ENCODE measurements at regions not wholly inside any gene's neighbourhood (a gene's known extent, or its start where the extent isn't known, plus 50 kb on each side); places are given as distances from the start of the nearest gene placed in this dataset.
"Not testable (repeated sequence)": the region's sequence is repeated elsewhere in the genome, so short reads cannot be mapped to it uniquely, and the experiment has no call there.

GRCh38 chr6:78676069-78677007 lies 191.0 kb upstream of the IRAK1BP1 start:
- not testable (repeated sequence) for DNase-seq

GRCh38 chr6:78688668-78689067 lies 178.7 kb upstream of the IRAK1BP1 start:
- DNase-seq: no peak

GRCh38 chr6:78693835-78694234 lies 173.5 kb upstream of the IRAK1BP1 start:
- DNase-seq: no peak

GRCh38 chr6:78694628-78695027 lies 172.7 kb upstream of the IRAK1BP1 start:
- DNase-seq: not testable (repeated sequence)

- DNase-seq: no peak
Observed at GRCh38 chr6:78700991-78701390, 166.4 kb upstream of the IRAK1BP1 start.

GRCh38 chr6:78701407-78701806 lies 165.9 kb upstream of the IRAK1BP1 start:
- no peak for DNase-seq

- DNase-seq: no peak
Observed at GRCh38 chr6:78709021-78709420, 158.3 kb upstream of the IRAK1BP1 start.

- no peak for DNase-seq
Observed at GRCh38 chr6:78713564-78713963, 153.8 kb upstream of the IRAK1BP1 start.

- no peak for DNase-seq
Observed at GRCh38 chr6:78744144-78744543, 123.2 kb upstream of the IRAK1BP1 start.

GRCh38 chr6:78746457-78746856 lies 120.9 kb upstream of the IRAK1BP1 start:
- no peak for DNase-seq

- DNase-seq: no peak
Observed at GRCh38 chr6:78749326-78749725, 118.0 kb upstream of the IRAK1BP1 start.

GRCh38 chr6:78758297-78758798 lies 109.0 kb upstream of the IRAK1BP1 start:
- not testable (repeated sequence) for DNase-seq

GRCh38 chr6:78768271-78768670 lies 99.1 kb upstream of the IRAK1BP1 start:
- DNase-seq: no peak

GRCh38 chr6:78770765-78771164 lies 96.6 kb upstream of the IRAK1BP1 start:
- DNase-seq: no peak

GRCh38 chr6:78771586-78771985 lies 95.8 kb upstream of the IRAK1BP1 start:
- DNase-seq: no peak

- no peak for DNase-seq
Observed at GRCh38 chr6:78781001-78781400, 86.3 kb upstream of the IRAK1BP1 start.

- not testable (repeated sequence) for DNase-seq
Observed at GRCh38 chr6:78783366-78783765, 84.0 kb upstream of the IRAK1BP1 start.

GRCh38 chr6:78797270-78797669 lies 70.1 kb upstream of the IRAK1BP1 start:
- no peak for DNase-seq

GRCh38 chr6:78799682-78800081 lies 67.7 kb upstream of the IRAK1BP1 start:
- no peak for DNase-seq

- not testable (repeated sequence) for DNase-seq
Observed at GRCh38 chr6:78806792-78807191, 60.6 kb upstream of the IRAK1BP1 start.

GRCh38 chr6:78807655-78808355 lies 59.5 kb upstream of the IRAK1BP1 start:
- not testable (repeated sequence) for DNase-seq

- no peak for DNase-seq
Observed at GRCh38 chr6:78808356-78808891, 58.9 kb upstream of the IRAK1BP1 start.

- DNase-seq: no peak
Observed at GRCh38 chr6:78808933-78809332, 58.4 kb upstream of the IRAK1BP1 start.

GRCh38 chr6:78810146-78810545 lies 57.2 kb upstream of the IRAK1BP1 start:
- no peak for DNase-seq
